Suppressor macrophage treated with lipopolysaccharide for 4 hours (primary cell): ENCODE measurements at regions not wholly inside any gene's neighbourhood (a gene's known extent, or its start where the extent isn't known, plus 50 kb on each side); places are given as distances from the start of the nearest gene placed in this dataset.

Source experiments
- DNase-seq: peaks from one replicate; pipeline ENCODE4 v3.0.0-alpha.2; 2020

- DNase-seq: no peak
Measured at GRCh38 chr2:14684516-14684915, 52.0 kb downstream of the LRATD1 start.

- no peak for DNase-seq
Measured at GRCh38 chr2:14690926-14691325, 58.4 kb downstream of the LRATD1 start.

GRCh38 chr2:14693874-14694273 is 61.4 kb downstream of the LRATD1 start:
- no peak for DNase-seq

- no peak for DNase-seq
Measured at GRCh38 chr2:14700753-14701152, 68.2 kb downstream of the LRATD1 start.

- no peak for DNase-seq
Measured at GRCh38 chr2:14702258-14702657, 69.7 kb downstream of the LRATD1 start.

GRCh38 chr2:14706201-14706600 is 73.7 kb downstream of the LRATD1 start:
- no peak for DNase-seq

- DNase-seq: no peak
Measured at GRCh38 chr2:14712111-14712510, 79.6 kb downstream of the LRATD1 start.

- DNase-seq: no peak
Measured at GRCh38 chr2:14713248-14713647, 80.7 kb downstream of the LRATD1 start.

- no peak for DNase-seq
Measured at GRCh38 chr2:14715600-14715999, 83.1 kb downstream of the LRATD1 start.

- no peak for DNase-seq
Measured at GRCh38 chr2:14716319-14716718, 83.8 kb downstream of the LRATD1 start.

GRCh38 chr2:14717131-14717530 is 84.6 kb downstream of the LRATD1 start:
- no peak for DNase-seq

- no peak for DNase-seq
Measured at GRCh38 chr2:14720319-14720718, 87.8 kb downstream of the LRATD1 start.

GRCh38 chr2:14720739-14721138 is 88.2 kb downstream of the LRATD1 start:
- DNase-seq: no peak

- DNase-seq: no peak
Measured at GRCh38 chr2:14722904-14723570, 90.5 kb downstream of the LRATD1 start.

GRCh38 chr2:14723684-14724083 is 91.2 kb downstream of the LRATD1 start:
- DNase-seq: no peak

GRCh38 chr2:14735696-14736095 is 103.2 kb downstream of the LRATD1 start:
- no peak for DNase-seq

- no peak for DNase-seq
Measured at GRCh38 chr2:14737201-14737600, 104.7 kb downstream of the LRATD1 start.

- no peak for DNase-seq
Measured at GRCh38 chr2:14743861-14744260, 111.3 kb downstream of the LRATD1 start.

- no peak for DNase-seq
Measured at GRCh38 chr2:14745288-14746076, 113.0 kb downstream of the LRATD1 start.

GRCh38 chr2:14746133-14746532 is 113.6 kb downstream of the LRATD1 start:
- no peak for DNase-seq

GRCh38 chr2:14747447-14747846 is 114.9 kb downstream of the LRATD1 start:
- DNase-seq: no peak

GRCh38 chr2:14749884-14750283 is 117.4 kb downstream of the LRATD1 start:
- no peak for DNase-seq

GRCh38 chr2:14750433-14750832 is 117.9 kb downstream of the LRATD1 start:
- DNase-seq: no peak

GRCh38 chr2:14751581-14751980 is 119.1 kb downstream of the LRATD1 start:
- no peak for DNase-seq

GRCh38 chr2:14752295-14752694 is 119.8 kb downstream of the LRATD1 start:
- DNase-seq: no peak
